Middle frontal gyrus (tissue), 1 donor: ENCODE measurements at regions not wholly inside any gene's neighbourhood (a gene's known extent, or its start where the extent isn't known, plus 50 kb on each side); places are given as distances from the start of the nearest gene placed in this dataset.

Experiments used
- DNase-seq: peaks from one replicate; pipeline ENCODE4 v3.0.0-alpha.2; 2015; ENCODE audit warnings: low spot score; ENCODE audit errors: extremely low spot score

DNA sequence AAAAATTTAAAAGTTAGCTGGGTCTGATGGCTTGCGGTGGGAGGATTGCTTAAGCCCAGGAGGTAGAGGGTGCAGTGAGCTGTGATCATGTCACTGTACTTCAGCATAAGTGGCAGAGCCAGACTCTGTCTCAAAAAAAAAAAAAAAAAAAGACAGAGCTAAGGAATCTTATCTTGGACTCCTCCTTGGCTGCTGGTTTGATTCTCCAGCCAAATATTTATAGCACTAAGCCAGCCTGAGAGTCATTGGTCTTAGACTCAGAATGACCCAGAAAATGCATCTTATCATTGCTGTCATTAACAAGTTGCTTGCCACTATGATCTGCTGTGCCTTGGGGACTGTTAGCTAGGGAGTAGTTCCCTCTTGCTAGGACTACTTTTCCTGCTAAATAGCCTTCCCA, 164.7 kb downstream of the GNAT3 start:
- DNase-seq, result no peak

- no peak for DNase-seq
Measured at GRCh38 chr7:80346704-80347103, 165.2 kb downstream of the GNAT3 start.

- DNase-seq, result no peak
Measured at GRCh38 chr7:80335511-80336231, 176.2 kb downstream of the GNAT3 start.

- no peak for DNase-seq
Measured at GRCh38 chr7:80334908-80335307, 177.0 kb downstream of the GNAT3 start.

- no peak for DNase-seq
Measured at GRCh38 chr7:80334196-80334595, 177.7 kb downstream of the GNAT3 start.

DNA sequence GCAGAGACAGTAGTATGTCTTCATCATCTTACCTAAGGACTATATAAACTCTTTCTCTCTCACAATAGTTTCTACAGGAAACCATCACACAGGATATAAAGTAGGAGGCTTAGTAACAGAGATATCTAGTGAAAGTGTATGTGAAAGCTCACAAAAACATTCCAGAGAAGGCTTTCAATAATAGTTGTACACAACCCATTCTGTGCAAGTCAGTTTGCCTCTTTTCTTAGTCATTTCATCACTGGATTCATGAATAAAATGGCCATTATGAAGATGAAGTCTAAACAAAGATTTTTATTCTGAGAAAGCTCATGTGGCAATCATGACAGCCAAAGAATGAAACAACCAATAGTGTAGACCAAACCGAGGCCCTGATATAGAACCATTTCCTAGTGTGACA, 178.8 kb downstream of the GNAT3 start:
- DNase-seq, result no peak

GRCh38 chr7:80330434-80330833, 181.4 kb downstream of the GNAT3 start:
- DNase-seq, result no peak

DNA sequence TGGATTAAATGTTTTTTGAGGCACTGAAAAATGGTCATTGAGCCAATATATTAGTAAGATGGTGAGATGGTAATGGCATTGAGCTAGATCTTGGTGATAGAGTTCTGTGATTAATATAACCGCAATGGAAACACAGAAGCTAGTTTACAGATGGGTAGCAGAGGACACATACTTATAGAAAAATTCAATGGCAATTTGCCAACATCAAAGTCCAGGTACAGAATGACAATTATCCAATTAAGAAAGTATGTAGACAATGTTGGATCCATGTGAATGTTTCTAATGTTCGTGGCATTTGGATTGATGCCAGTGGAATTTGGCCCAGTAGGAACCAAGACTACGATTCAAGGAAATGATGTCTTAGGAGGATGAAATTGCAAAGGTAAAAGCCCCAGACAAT, 187.8 kb downstream of the GNAT3 start:
- no peak for DNase-seq

- DNase-seq, result no peak
Measured at GRCh38 chr7:80319461-80319860, 184.8 kb downstream of the GNAI1 start.

DNA sequence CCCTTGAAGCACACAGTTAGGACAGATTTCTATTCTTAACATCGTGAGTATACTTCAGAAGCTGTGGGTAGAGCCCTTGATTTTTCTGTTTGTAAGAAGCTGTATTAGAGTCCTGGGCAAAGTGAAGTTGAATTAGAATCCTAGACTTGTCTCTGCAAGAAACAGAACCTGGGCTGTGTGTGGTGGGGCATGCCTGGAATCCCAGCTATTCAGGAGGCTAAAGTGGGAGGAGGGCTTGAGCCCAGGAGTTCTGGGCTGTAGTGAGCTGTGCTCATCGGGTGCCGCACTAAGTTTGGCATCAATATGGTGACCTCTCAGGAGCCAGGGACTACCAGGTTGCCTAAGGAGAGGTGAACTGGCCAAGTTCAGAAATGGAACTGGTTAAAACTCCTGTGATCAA, 183.4 kb downstream of the GNAI1 start:
- DNase-seq, result no peak

- DNase-seq, result no peak
Measured at GRCh38 chr7:80316811-80317210, 182.2 kb downstream of the GNAI1 start.

DNA sequence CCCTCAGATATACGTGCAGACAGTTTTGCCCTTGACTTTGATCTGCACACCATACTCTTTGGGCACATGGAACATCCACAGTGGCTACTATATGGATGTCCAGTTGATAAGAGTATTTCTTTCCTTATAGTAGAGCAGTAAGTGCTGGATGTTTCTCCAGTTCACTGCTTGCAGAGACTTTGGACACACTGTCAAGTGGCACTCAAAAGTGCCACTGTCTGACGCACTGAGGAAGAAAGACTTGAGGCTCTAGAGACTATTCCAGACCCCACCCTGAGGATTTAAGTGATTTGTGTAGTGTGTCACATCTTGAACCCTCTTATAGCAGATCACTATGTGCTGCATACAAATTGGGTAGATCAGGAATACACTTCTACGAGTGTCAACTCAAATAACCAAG, 179.1 kb downstream of the GNAI1 start:
- no peak for DNase-seq

DNA sequence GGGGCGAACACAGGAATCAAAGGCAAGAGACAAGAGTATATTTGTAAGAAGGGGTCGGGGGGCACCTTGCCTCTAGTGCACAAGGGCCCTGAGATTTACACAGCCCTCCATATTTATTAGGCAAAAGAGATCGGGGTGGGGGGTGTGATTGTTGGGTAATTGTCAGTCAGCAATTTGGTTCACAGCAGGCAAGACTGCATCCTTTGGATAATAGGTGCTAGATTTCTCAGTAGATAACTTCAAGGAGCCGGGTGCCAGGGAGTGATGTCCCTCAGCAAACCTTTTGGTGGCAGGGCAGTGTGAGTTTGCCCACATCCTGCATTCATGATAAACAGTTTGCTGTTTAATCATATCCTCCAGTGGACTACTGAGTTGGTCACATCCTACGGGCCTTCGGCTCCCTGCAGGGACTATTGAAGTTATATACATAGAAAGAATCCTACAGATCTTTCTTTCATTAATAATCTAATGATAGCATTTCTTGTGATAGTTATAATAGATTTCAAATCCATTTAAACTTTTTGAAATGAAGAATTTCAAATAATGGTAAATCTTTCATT, 178.5 kb downstream of the GNAI1 start:
- no peak for DNase-seq

DNA sequence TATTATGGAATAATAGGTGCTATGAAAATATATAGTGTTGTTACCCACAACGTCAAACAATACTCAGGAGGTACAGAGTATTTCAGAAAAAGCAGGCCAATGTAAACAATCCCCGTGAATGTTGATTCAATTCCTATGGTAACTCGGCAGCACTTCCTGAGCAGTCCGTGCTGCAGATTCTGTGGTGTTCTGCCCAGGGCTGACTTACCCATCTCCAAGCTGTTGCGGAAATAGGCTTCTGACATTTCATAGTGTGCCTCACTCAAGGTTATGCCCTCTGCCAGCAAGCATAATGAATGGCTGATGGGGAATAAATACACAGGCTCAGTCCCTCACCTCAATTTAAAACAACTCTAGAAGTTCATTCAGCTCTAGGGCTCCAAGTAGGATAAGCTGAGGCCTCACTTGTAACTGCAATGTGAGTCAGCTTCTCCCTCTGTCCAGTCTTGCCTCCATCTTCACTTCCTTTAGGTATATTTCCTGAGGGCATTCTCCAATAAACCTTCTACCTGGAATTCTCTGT, 177.6 kb downstream of the GNAI1 start:
- no peak for DNase-seq

DNA sequence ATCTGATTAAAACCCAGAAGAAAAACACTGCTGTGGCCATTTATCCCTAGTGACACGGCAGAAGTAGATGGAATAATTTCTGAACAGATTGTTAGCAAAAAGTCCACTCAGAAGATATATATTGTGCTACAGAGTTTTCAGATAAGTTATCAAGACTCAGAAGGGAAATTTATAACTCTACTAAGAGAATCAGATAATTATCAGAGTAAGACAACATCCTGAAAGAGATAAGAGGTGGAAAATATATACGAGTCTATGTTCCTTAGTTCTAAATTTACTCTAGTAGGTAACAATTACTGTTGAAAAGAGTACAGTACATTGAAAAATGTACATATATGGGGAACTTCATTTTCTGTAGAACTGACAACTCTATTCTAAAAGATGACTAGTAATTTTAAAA, 176.7 kb downstream of the GNAI1 start:
- DNase-seq, result no peak

GRCh38 chr7:80309971-80310549, 175.4 kb downstream of the GNAI1 start:
- no peak for DNase-seq

GRCh38 chr7:80309377-80309776, 174.7 kb downstream of the GNAI1 start:
- no peak for DNase-seq

DNA sequence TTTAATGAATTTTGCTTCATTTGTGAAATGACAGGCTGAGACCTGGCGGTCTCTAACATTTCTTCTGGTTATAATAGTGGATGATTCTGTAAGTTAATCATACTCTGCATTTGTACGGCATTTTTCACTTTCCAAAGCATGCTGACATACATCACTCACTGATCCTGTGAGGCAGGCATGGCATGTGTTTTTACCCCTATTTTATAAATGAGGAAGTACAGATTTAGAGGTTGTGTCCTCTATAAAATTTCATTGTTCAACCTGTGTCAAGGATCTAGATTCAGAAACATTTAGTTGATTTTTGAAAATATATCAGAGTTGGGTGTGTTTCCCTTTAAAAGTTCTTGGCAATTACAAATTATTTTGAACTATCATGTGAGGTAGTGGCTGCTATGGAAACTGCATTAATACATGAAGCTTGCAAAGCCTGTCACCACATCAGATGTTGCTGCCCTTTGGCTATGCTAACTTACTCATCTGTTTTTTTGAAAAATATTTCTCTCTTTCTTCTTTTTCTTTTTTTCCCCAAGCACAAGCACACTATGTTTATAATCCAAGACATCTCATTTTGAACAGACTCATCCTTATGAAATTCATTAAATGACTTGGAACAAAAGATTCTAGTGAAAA, 172.7 kb downstream of the GNAI1 start:
- no peak for DNase-seq

DNA sequence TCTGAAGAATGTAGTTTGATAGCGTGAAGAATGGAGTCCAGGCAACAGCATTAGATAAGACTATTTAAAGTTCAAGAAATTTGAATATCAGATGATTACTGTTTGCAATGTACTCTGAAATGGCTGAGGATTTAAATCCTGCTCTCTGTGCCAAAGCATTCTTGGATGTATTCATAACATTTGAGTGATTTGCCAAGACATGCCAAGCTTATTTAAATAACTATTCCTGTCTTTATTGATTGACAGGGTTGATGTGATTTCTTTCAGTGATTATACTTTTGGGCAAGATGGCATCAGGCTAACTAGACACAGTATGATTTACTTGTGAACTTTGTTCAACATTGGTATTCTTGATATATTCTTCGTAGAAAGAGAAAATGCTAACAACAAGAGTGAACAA, 168.7 kb downstream of the GNAI1 start:
- DNase-seq, result no peak

GRCh38 chr7:80302636-80303035, 168.0 kb downstream of the GNAI1 start:
- no peak for DNase-seq

GRCh38 chr7:80302078-80302477, 167.4 kb downstream of the GNAI1 start:
- no peak for DNase-seq

- no peak for DNase-seq
Measured at GRCh38 chr7:80298201-80298600, 163.6 kb downstream of the GNAI1 start.
